Heart right ventricle (tissue), 16 donors: ENCODE measurements at regions not wholly inside any gene's neighbourhood (a gene's known extent, or its start where the extent isn't known, plus 50 kb on each side); places are given as distances from the start of the nearest gene placed in this dataset.
A peak's percentile ranks its signal among the peaks of the same experiment; 100 is the strongest.

Experiments
- ATAC-seq, 8 donors: fragments of 200-7000 bp; cut with Tn5 transposase; one replicate each; pipeline ENCODE4 v1.9.1; 2020; ENCODE audit warnings: mild to moderate bottlenecking in 8 of 8, moderate library complexity in 8 of 8, moderate number of reproducible peaks in 1 of 8
- DNase-seq, 2 donors: peaks; one replicate each; pipeline ENCODE4 v3.0.0-alpha.2; 2020
- H3K27ac ChIP-seq, 10 donors: fragments of 200-600 bp; sonication (generic) in 2 of 10; one replicate each; pipeline versions ENCODE4 v1.5.0 to v1.8.0; 2020 to 2022; ENCODE audit warnings: mild to moderate bottlenecking in 3 of 10
- H3K27me3 ChIP-seq, 7 donors: fragments of 200-600 bp; one replicate each; pipeline ENCODE4 v1.8.0; 2021 to 2022; ENCODE audit warnings: mild to moderate bottlenecking in 2 of 7
- H3K36me3 ChIP-seq, 9 donors: fragments of 200-600 bp; sonication (generic) in 1 of 9; one replicate each; pipeline versions ENCODE4 v1.5.0 to v1.8.0; 2020 to 2022; ENCODE audit warnings: mild to moderate bottlenecking in 2 of 9
- H3K4me1 ChIP-seq, 9 donors: fragments of 200-600 bp; sonication (generic) in 1 of 9; one replicate each; pipeline versions ENCODE4 v1.5.0 to v1.8.0; 2020 to 2022; ENCODE audit warnings: mild to moderate bottlenecking in 4 of 9
- H3K4me3 ChIP-seq, 10 donors: fragments of 200-600 bp; sonication (generic) in 2 of 10; one replicate each; pipeline versions ENCODE4 v1.5.0 to v1.8.0; 2020 to 2022; ENCODE audit warnings: mild to moderate bottlenecking in 7 of 10, moderate library complexity in 2 of 10
- H3K9me3 ChIP-seq, 11 donors: fragments of 200-600 bp in 10 of 11; sonication (generic) in 2 of 11; one replicate each; pipeline versions ENCODE4 v1.5.0 to v1.8.0; 2013 to 2022; ENCODE audit warnings: mild to moderate bottlenecking in 2 of 11, control low read depth in 1 of 11, moderate library complexity in 1 of 11
- WGBS, 2 donors: extraction: QIAGEN DNeasy Blood & Tissue Kit; methylation state at CpG; one replicate each; pipeline ENCODE4 v1.1.7; 2013; ENCODE audit warnings: inconsistent platforms in 1 of 2; 5-methylcytosine and 5-hydroxymethylcytosine counted together
- intact Hi-C, 10 donors: fragments of 100-400 bp; cut with DNase I; formaldehyde crosslinking; loops; one replicate each; pipeline versions ENCODE4 v1.11.1 to v1.14.2; 2022
- TF ChIP-seq, protein P1 (sequence below), 9 donors: fragments of 200-600 bp; sonication (generic) in 2 of 9; IDR thresholded peaks; one replicate each; pipeline versions ENCODE4 v1.5.0 to v1.8.0; 2021 to 2022; ENCODE audit warnings: antibody characterized with exemption in 9 of 9, mild to moderate bottlenecking in 5 of 9, moderate library complexity in 1 of 9
- donor health status: Arrhythmogenic right ventricular cardiomyopathy.
- donor health status: ischemic (EF 13 %, LVEDD 7.1; RV severe dilation, severe dysfunction).
- donor health status: healthy with polysubstance abuse.
- donor health status: DM: no; HTN: yes; CAD: no.
- donor health status: DM: no; HTN: no; CAD: no.
- donor health status: ischemic (EF 25% LVEDD 6.9; RV normal size, moderate dysfunction).
- donor health status: ischemic (EF 25% LVEDD 5.7; RV mildly dilated, moderate dysfunction).
- donor health status: healthy.
- donor health status: DM: yes; HTN: yes; CAD: no.
- donor health status: Ischemic cardiomyopathy.
- donor health status: ischemic (EF 35%, LVEDD 5.7; RV mildly dilated, moderate dysfunction).
- donor health status: nonischemic (EF 11% LVEDD 7.7; RV severe dilation, severe dysfunction).
- donor health status: DM: yes; HTN: yes; CAD: no.
- donor health status: PGD.
- donor health status: ischemic (EF 29% LVEDD 5.4; RV normal size, mild dysfunction).
- donor health status: nonischemic (EF 23%, LVEDD 6.1; RV moderate dilation, normal function).

DNA sequence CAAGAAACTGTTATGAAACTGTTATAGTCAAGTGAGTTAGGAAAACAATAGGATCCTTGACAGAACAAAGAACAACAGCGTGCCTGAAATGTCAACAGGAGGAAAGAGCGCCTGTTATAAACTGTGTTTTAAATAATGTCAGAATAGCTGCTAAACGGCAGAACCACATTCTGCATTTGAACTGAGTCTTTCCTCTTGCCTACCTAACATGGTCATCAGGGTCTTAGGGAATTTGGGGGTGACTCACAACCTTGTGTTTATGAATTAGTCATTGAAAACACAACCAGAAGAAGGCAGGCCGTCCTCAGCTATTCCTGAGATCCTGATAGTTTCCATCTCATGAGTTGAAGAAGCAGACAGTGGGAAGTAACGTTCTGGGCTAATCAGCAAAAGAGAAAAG lies 222.0 kb upstream of the FN1 start:
- no peak for DNase-seq
- intact Hi-C loops = no loop called here
- Histone ChIP-seq H3K9me3 (peaks cover 0 to 7% (median 0%) of the 10 kb centered on the region in 11 donors), H3K4me1 (peaks cover 0 to 20% (median 0%) of the 10 kb centered on the region in 9 donors), H3K27ac (peak overlapping the region in 1 of 10 donors; percentile 16), H3K36me3 (no peaks in the 10 kb centered on the region), H3K4me3 (no peak overlapping the region), H3K27me3 (no peaks in the 10 kb centered on the region)
- peak in 1 of 8 donors; percentile 64 for ATAC-seq
- WGBS, 2 donors = 70 to 79% methylated on average over 5 of the region's 5 CpGs
- TF ChIP-seq, protein P1, sequence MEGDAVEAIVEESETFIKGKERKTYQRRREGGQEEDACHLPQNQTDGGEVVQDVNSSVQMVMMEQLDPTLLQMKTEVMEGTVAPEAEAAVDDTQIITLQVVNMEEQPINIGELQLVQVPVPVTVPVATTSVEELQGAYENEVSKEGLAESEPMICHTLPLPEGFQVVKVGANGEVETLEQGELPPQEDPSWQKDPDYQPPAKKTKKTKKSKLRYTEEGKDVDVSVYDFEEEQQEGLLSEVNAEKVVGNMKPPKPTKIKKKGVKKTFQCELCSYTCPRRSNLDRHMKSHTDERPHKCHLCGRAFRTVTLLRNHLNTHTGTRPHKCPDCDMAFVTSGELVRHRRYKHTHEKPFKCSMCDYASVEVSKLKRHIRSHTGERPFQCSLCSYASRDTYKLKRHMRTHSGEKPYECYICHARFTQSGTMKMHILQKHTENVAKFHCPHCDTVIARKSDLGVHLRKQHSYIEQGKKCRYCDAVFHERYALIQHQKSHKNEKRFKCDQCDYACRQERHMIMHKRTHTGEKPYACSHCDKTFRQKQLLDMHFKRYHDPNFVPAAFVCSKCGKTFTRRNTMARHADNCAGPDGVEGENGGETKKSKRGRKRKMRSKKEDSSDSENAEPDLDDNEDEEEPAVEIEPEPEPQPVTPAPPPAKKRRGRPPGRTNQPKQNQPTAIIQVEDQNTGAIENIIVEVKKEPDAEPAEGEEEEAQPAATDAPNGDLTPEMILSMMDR (IDR thresholded peaks at IDR 0.05) = no peak

DNA sequence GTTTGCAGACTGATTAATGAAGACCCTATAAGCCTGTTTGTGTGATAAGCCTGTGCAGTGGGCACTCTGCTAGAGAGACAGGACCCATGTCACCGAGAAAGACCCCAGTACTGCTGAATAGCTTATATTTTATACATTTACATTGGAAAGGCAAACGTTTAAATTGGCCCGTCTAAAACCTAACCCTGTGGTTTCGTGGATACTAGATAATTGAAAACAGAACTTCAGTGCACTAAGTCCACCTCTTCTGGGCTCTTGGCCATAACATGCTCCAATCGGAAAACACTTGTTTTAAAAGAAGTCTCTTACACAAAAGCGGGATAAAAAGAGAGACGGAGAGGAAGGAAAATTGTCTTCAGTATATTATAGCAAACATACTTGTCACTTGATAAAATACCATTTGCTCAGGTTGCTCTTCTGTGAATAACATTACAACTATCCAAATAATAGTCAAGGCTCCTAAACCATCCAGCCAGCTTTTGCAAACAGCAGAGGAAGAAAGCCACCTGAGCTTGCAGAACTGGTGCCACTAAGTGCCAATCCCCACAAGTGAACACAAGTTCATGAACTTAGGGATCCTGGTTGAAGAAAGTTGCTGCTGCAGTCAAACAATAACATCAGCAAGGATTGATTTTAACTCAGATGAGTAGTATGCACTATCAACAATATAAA lies 218.4 kb upstream of the FN1 start:
- Histone ChIP-seq H3K36me3 (no peaks in the 10 kb centered on the region), H3K27me3 (no peaks in the 10 kb centered on the region), H3K27ac (no peak overlapping the region), H3K4me1 (peaks cover 0 to 19% (median 0%) of the 10 kb centered on the region in 9 donors), H3K4me3 (no peak overlapping the region), H3K9me3 (peaks cover 0 to under 1% (median 0%) of the 10 kb centered on the region in 11 donors)
- no peak for DNase-seq
- peak in 2 of 8 donors; percentile 44 to 67 for ATAC-seq
- 54 to 64% methylated on average over 7 of the region's 7 CpGs for WGBS, 2 donors
- intact Hi-C loops = no loop called here
- TF ChIP-seq, protein P1 (IDR thresholded peaks at IDR 0.05) = no peak

DNA sequence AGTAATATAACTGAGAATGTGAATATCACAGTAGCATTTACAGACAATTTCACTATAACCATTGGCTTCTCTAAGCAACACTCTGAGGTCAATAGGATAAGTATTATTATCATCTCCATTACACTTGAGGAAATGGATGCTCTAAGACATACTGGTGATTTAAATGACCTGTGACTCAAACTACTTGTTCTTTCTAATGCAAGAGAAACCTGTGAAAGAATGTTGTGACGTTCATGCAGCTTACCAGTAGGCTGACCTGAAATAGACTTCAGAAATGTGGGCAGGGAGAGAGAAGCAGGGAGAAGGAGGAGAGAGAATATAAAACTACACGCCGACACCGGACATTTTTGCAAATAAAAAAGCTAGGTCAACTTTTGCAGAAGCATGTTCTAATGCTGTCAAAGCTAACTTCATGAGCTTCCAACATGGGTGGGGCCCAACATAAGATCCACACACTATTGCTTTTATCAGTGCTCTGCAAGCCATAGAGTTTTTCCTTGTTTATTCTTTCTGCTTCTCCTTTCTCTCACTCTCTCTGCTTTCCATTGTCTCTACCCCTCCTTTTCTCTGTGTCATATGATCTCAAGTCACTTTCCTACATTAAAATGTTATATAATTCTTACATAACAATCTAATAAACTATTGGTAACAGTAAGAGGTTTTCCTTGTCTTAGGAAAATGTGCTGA lies 217.6 kb upstream of the FN1 start:
- H3K27ac ChIP-seq = no peak overlapping the region

DNA sequence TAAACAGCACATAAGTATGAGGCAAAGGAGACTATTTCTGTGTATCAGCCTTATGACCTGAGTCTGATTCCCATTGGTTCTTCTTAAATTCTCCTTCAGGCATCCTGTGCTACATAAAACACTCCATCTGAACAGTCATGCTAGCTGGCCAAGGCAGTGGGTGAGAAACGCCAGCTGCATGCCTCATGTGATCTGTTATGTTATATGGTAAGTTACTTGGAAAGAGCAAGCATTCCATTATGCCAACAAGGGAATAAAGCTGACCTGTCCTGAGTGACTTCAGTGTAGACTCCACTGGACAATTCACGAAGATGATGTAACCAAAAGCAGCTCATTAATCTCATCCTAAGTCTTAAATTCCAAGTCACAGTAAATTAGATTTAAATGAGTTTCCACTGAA lies 216.5 kb upstream of the FN1 start:
- DNase-seq (no peak), ATAC-seq (no peak)
- Histone ChIP-seq H3K27me3 (no peaks in the 10 kb centered on the region), H3K4me3 (no peak overlapping the region), H3K9me3 (no peaks in the 10 kb centered on the region), H3K27ac (no peak overlapping the region), H3K4me1 (peaks cover 0 to 7% (median 0%) of the 10 kb centered on the region in 9 donors), H3K36me3 (no peaks in the 10 kb centered on the region)
- 84 to 87% methylated on average over 2 of the region's 2 CpGs for WGBS, 2 donors
- TF ChIP-seq, protein P1 (IDR thresholded peaks at IDR 0.05) = no peak
- intact Hi-C loops = no loop called here

More for the DNA sequence above, 217.6 kb upstream of the FN1 start:
- TF ChIP-seq, protein P1 (IDR thresholded peaks at IDR 0.05) = no peak
- H3K4me1 ChIP-seq = peaks cover 0 to 13% (median 0%) of the 10 kb centered on the region in 9 donors
- no peaks in the 10 kb centered on the region for H3K27me3 ChIP-seq
- no peak for ATAC-seq
- WGBS, 2 donors = 60 to 67% methylated on average over 4 of the region's 4 CpGs
- intact Hi-C loops = no loop called here
- no peak overlapping the region for H3K4me3 ChIP-seq
- no peak for DNase-seq
- H3K36me3 ChIP-seq = no peaks in the 10 kb centered on the region
- no peaks in the 10 kb centered on the region for H3K9me3 ChIP-seq
